ENCODE measurements at regions not wholly inside any gene's neighbourhood (a gene's known extent, or its start where the extent isn't known, plus 50 kb on each side); places are given as distances from the start of the nearest gene placed in this dataset.
"Not testable (repeated sequence)": the region's sequence is repeated elsewhere in the genome, so short reads cannot be mapped to it uniquely, and the experiment has no call there.

- 61 to 64% methylated on average over 6 of the region's 6 CpGs for WGBS, 2 donors
Observed at GRCh38 chr6:137389150-137389704, 105.0 kb downstream of the OLIG3 start.

GRCh38 chr6:137387096-137387764, 107.0 kb downstream of the OLIG3 start:
- H3K27ac ChIP-seq = no peak overlapping the region
- no peaks in the 10 kb centered on the region for H3K9me3 ChIP-seq
- H3K36me3 ChIP-seq = no peaks in the 10 kb centered on the region
- WGBS, 2 donors = 82% methylated on average over 10 of the region's 10 CpGs
- no peak for TF ChIP-seq POLR2A (IDR thresholded peaks at IDR 0.05)
- TF ChIP-seq CTCF (IDR thresholded peaks at IDR 0.05) = no peak
- no peak for TF ChIP-seq EP300 (IDR thresholded peaks at IDR 0.05)
- H3K4me3 ChIP-seq = no peak overlapping the region
- no peaks in the 10 kb centered on the region for H3K27me3 ChIP-seq
- H3K4me1 ChIP-seq = no peaks in the 10 kb centered on the region
- DNase-seq (ENCODE audit: low spot score in 2 of 2) = no peak

More at GRCh38 chr6:137389150-137389704, 105.0 kb downstream of the OLIG3 start:
- TF ChIP-seq EP300 (IDR thresholded peaks at IDR 0.05) (no peak), POLR2A (IDR thresholded peaks at IDR 0.05) (no peak), CTCF (IDR thresholded peaks at IDR 0.05) (no peak)
- Histone ChIP-seq H3K4me1 (no peaks in the 10 kb centered on the region), H3K27ac (no peak overlapping the region), H3K9me3 (no peaks in the 10 kb centered on the region), H3K27me3 (no peaks in the 10 kb centered on the region), H3K36me3 (no peaks in the 10 kb centered on the region), H3K4me3 (no peak overlapping the region)
- DNase-seq (ENCODE audit: low spot score in 2 of 2) = peak in 1 of 2 donors; percentile 18

GRCh38 chr6:137383287-137383686, 110.9 kb downstream of the OLIG3 start:
- not testable (repeated sequence) for H3K4me3 ChIP-seq; H3K27me3 ChIP-seq; H3K27ac ChIP-seq; H3K4me1 ChIP-seq; DNase-seq (ENCODE audit: low spot score in 2 of 2); H3K36me3 ChIP-seq
- WGBS, 2 donors = 91 to 97% methylated on average over 6 of the region's 6 CpGs
- H3K9me3 ChIP-seq = peaks cover 0 to 22% (median 3%) of the 10 kb centered on the region in 4 donors

- no peak for TF ChIP-seq EP300 (IDR thresholded peaks at IDR 0.05)
- H3K27ac ChIP-seq = no peak overlapping the region
- WGBS, 2 donors = 84 to 93% methylated on average over 2 of the region's 2 CpGs
Observed at GRCh38 chr6:137378090-137378369, 116.2 kb downstream of the OLIG3 start.

GRCh38 chr6:137373296-137373695, 120.9 kb downstream of the OLIG3 start:
- TF ChIP-seq EP300 (IDR thresholded peaks at IDR 0.05) (no peak), POLR2A (IDR thresholded peaks at IDR 0.05) (no peak), CTCF (IDR thresholded peaks at IDR 0.05) (no peak)
- Histone ChIP-seq H3K9me3 (no peaks in the 10 kb centered on the region), H3K27me3 (no peaks in the 10 kb centered on the region), H3K4me3 (no peak overlapping the region), H3K4me1 (no peaks in the 10 kb centered on the region), H3K36me3 (no peaks in the 10 kb centered on the region), H3K27ac (no peak overlapping the region)
- 92 to 100% methylated on average over 1 of the region's 1 CpG for WGBS, 2 donors
- DNase-seq (ENCODE audit: low spot score in 2 of 2) = no peak

More at GRCh38 chr6:137378090-137378369, 116.2 kb downstream of the OLIG3 start:
- H3K4me1 ChIP-seq = no peaks in the 10 kb centered on the region
- H3K4me3 ChIP-seq = no peak overlapping the region
- H3K27me3 ChIP-seq = no peaks in the 10 kb centered on the region
- no peak for DNase-seq (ENCODE audit: low spot score in 2 of 2)
- H3K9me3 ChIP-seq = peaks cover 0 to 22% (median 3%) of the 10 kb centered on the region in 4 donors
- no peaks in the 10 kb centered on the region for H3K36me3 ChIP-seq

GRCh38 chr6:137372532-137372931, 121.7 kb downstream of the OLIG3 start:
- no peaks in the 10 kb centered on the region for H3K27me3 ChIP-seq
- 97 to 100% methylated on average over 2 of the region's 2 CpGs for WGBS, 2 donors

More at GRCh38 chr6:137372532-137372931, 121.7 kb downstream of the OLIG3 start:
- Histone ChIP-seq H3K27ac (no peak overlapping the region), H3K4me1 (no peaks in the 10 kb centered on the region), H3K9me3 (no peaks in the 10 kb centered on the region), H3K4me3 (no peak overlapping the region), H3K36me3 (no peaks in the 10 kb centered on the region)
- no peak for DNase-seq (ENCODE audit: low spot score in 2 of 2)
- no peak for TF ChIP-seq EP300 (IDR thresholded peaks at IDR 0.05)
- no peak for TF ChIP-seq CTCF (IDR thresholded peaks at IDR 0.05)
- TF ChIP-seq POLR2A (IDR thresholded peaks at IDR 0.05) = no peak

Data from tibial nerve (tissue), 4 donors.